ENCODE measurements at regions not wholly inside any gene's neighbourhood (a gene's known extent, or its start where the extent isn't known, plus 50 kb on each side); places are given as distances from the start of the nearest gene placed in this dataset.

- TF ChIP-seq ZNF274 (IDR thresholded peaks at IDR 0.05; ENCODE audit: insufficient read depth, insufficient read length) (no peak), CTCF (IDR thresholded peaks at IDR 0.05 in 2 of 3, conservative IDR thresholded peaks at IDR 0.05 in 1 of 3; ENCODE audit: control insufficient read depth in 2 of 3, extremely low read depth in 1 of 3, insufficient read depth in 1 of 3, low read depth in 3 of 3, low read length in 3 of 3) (no peak), NFYA (IDR thresholded peaks at IDR 0.05; ENCODE audit: borderline replicate concordance, low read depth, low read length) (no peak)
Measured at GRCh38 chr7:400901-401485, 111.0 kb downstream of the FOXL3 start.

All from GM12878 (cell line).